ENCODE measurements at regions not wholly inside any gene's neighbourhood (a gene's known extent, or its start where the extent isn't known, plus 50 kb on each side); places are given as distances from the start of the nearest gene placed in this dataset.
"Not testable (repeated sequence)": the region's sequence is repeated elsewhere in the genome, so short reads cannot be mapped to it uniquely, and the experiment has no call there.

- no peak for DNase-seq (ENCODE audit: extremely low read depth, low read depth)
- TF ChIP-seq, protein P1, sequence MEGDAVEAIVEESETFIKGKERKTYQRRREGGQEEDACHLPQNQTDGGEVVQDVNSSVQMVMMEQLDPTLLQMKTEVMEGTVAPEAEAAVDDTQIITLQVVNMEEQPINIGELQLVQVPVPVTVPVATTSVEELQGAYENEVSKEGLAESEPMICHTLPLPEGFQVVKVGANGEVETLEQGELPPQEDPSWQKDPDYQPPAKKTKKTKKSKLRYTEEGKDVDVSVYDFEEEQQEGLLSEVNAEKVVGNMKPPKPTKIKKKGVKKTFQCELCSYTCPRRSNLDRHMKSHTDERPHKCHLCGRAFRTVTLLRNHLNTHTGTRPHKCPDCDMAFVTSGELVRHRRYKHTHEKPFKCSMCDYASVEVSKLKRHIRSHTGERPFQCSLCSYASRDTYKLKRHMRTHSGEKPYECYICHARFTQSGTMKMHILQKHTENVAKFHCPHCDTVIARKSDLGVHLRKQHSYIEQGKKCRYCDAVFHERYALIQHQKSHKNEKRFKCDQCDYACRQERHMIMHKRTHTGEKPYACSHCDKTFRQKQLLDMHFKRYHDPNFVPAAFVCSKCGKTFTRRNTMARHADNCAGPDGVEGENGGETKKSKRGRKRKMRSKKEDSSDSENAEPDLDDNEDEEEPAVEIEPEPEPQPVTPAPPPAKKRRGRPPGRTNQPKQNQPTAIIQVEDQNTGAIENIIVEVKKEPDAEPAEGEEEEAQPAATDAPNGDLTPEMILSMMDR (IDR thresholded peaks at IDR 0.05; ENCODE audit: low read depth, low read length, missing control alignments) = no peak
- H3K4me3 ChIP-seq (replicated peaks; ENCODE audit: low read depth, low read length) = no peak overlapping the region
Measured at GRCh38 chr9:763692-764091, 77.8 kb upstream of the DMRT1 start.

DNA sequence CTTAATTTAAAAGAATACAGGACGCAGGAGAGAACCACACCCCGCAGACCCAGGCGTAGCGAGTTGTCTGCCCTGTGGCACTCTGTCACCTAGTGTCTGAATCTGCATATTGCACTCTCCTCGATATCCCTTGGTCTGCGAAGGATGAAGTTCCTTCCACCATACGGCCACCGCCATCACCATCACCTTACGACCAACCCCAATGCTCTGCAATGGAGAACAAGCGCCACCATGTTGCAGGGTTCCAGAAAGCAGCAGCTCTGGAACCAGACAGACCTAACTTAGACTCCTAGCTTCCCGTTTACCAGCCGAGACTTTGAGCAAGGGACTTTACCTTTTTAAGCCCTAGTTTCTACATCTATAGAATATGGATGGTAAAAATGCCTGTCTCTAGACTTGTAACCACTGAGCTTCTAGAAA, 77.4 kb upstream of the DMRT1 start:
- H3K4me3 ChIP-seq (replicated peaks; ENCODE audit: low read depth, low read length) = no peak overlapping the region
- DNase-seq (ENCODE audit: extremely low read depth, low read depth) = peak; percentile 31

DNA sequence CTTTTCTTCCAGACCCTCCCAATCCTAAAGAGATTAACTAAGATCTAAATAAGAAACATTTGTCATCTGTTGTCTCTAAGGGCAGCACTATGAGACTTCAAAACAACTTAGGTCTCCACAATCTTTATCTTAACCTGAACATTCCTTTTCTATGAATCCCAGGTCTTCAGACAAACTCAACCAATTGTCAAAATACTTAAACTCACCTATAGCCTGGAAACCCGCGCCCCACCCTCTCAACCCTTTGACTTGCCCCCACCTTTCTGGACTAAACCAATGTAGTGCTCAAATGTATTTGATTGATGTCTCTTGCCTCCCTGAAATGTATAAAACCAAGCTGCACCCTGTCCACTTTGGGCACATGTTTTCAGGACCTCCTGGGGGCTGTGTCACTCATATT, 76.5 kb upstream of the DMRT1 start:
- DNase-seq (ENCODE audit: extremely low read depth, low read depth) = no peak
- TF ChIP-seq, protein P1 (IDR thresholded peaks at IDR 0.05; ENCODE audit: low read depth, low read length, missing control alignments) = no peak
- H3K4me3 ChIP-seq (replicated peaks; ENCODE audit: low read depth, low read length) = no peak overlapping the region

More for the DNA sequence above, 77.4 kb upstream of the DMRT1 start:
- TF ChIP-seq, protein P1 (IDR thresholded peaks at IDR 0.05; ENCODE audit: low read depth, low read length, missing control alignments) = peak; percentile 66

DNA sequence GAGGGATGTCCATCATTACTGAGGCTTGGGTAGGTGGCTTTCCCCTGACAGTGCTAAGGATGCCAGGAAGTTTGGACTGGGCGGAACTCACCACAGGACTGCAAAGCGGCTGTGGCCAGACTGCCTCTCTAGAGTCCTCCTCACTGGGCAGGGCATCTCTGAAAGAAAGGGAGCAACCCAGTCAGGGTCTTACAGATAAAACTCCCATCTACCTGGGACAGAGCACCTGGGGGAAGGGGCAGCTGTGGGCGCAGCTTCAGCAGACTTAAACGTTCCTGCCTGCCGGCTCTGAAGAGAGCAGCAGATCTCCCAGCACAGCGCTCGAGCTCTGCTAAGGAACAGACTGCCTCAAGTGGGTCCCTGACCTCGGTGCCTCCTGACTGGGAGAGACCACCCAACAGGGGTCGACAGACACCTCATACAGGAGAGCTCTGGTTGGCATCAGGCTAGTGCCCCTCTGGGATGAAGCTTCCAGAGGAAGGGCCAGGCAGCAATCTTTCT, 74.4 kb upstream of the DMRT1 start:
- DNase-seq (ENCODE audit: extremely low read depth, low read depth); H3K4me3 ChIP-seq (replicated peaks; ENCODE audit: low read depth, low read length): not testable (repeated sequence)

- H3K4me3 ChIP-seq (replicated peaks; ENCODE audit: low read depth, low read length) = no peak overlapping the region
- TF ChIP-seq, protein P1 (IDR thresholded peaks at IDR 0.05; ENCODE audit: low read depth, low read length, missing control alignments) = no peak
- no peak for DNase-seq (ENCODE audit: extremely low read depth, low read depth)
Measured at GRCh38 chr9:776086-776485, 65.4 kb upstream of the DMRT1 start.

DNA sequence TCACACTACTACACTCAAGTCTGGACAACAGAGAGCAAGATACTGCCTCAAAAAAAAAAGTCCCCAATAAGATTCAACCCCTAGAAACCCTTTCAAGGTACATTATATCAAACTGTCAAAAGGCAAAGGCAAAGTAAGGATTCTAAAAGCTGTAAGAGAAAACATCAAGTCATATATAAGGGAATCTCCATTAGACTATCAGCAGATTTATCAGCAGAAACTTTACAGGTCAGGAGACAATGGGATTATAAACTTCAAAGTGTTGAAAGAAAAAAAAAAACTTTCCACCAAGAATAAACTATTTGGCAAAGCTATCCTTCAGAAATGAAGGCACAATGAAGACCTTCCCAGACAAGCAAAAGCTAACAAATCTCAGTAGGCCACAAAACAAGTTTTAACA, 63.5 kb upstream of the DMRT1 start:
- no peak overlapping the region for H3K4me3 ChIP-seq (replicated peaks; ENCODE audit: low read depth, low read length)
- TF ChIP-seq, protein P1 (IDR thresholded peaks at IDR 0.05; ENCODE audit: low read depth, low read length, missing control alignments) = no peak
- DNase-seq (ENCODE audit: extremely low read depth, low read depth) = no peak

- DNase-seq (ENCODE audit: extremely low read depth, low read depth) = no peak
- no peak overlapping the region for H3K4me3 ChIP-seq (replicated peaks; ENCODE audit: low read depth, low read length)
- TF ChIP-seq, protein P1 (IDR thresholded peaks at IDR 0.05; ENCODE audit: low read depth, low read length, missing control alignments) = no peak
Measured at GRCh38 chr9:784202-784601, 57.3 kb upstream of the DMRT1 start.
